Activated effector memory CD4-positive, alpha-beta T cell treated with anti-CD3 and anti-CD28 coated beads, Interleukin-2, amount 50 U/mL, for 16 hours (primary cell): ENCODE measurements at regions not wholly inside any gene's neighbourhood (a gene's known extent, or its start where the extent isn't known, plus 50 kb on each side); places are given as distances from the start of the nearest gene placed in this dataset.
"Not testable (repeated sequence)": the region's sequence is repeated elsewhere in the genome, so short reads cannot be mapped to it uniquely, and the experiment has no call there.

Experiments
- DNase-seq: peaks from one replicate; pipeline ENCODE4 v3.0.0-alpha.2; 2020

DNA sequence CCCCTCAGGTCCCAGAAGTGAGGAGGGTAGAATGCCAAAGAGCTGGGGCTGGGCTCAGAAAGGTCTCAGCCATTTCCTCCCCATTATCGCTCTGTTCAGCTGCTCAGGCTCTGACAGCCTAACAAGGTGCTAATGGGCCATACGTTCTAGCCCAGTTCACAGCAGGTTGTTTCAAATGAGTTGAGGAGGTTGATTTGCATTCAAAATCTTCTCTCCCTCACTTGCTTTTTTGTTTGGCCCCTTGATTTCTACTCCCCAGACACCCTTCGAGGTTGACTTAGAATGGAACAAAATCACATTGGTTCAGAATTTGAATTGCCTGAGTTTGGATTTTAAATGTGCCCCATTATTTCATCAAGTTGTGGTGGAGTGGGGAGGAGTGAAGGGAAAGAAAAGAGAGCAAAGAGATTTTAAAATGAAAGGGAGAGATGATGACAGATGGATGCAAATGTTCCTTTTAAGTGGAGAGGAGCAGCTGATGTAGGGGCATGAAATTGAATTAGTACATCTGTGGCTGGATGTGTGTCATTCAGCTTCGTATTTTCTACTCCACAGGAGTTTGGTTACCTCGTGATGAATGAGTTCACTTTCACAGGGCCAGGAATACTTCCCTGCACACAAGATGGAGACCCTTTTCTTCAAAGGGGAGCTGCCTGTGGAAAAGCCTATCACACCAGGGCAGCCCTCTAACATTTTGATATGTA is 425.8 kb upstream of the CAMK1G start:
- no peak for DNase-seq

DNA sequence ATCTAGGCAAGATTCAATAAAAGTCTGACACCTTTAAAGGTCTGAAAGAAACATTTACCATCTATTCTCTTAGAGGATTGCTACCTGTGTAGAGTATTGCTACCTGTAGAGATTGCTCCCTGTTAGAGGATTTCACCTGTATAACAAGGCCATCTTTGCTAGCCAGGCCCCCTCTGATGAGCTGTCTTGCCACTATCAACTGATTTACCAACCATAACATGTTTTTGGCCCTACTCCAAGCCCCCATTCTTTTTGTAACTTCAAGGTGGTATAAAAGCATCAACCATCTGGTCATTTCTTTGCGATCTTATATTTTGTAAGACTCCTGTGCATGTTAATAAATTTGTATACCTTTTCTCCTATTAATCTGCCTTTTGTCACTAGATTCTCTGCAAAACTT is 424.7 kb upstream of the CAMK1G start:
- DNase-seq = no peak

DNA sequence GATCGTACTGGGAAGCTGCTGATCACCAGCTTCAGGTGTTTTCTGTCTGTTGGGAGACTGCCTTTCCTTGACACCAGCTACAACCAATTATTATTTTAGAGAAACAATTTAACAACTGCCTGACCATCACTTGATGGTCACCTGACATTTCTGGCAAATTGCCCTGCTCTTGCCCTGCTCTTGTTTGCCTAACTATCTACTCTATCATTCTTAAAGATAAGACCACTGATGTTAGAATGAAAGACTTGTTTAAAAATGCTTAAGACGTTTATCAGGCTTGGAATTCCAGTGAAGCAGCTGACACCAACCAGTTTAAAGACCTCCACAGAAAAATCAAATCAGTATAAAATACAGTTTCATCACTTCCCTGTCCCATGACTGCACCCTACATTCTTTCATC is 423.3 kb upstream of the CAMK1G start:
- DNase-seq = no peak

DNA sequence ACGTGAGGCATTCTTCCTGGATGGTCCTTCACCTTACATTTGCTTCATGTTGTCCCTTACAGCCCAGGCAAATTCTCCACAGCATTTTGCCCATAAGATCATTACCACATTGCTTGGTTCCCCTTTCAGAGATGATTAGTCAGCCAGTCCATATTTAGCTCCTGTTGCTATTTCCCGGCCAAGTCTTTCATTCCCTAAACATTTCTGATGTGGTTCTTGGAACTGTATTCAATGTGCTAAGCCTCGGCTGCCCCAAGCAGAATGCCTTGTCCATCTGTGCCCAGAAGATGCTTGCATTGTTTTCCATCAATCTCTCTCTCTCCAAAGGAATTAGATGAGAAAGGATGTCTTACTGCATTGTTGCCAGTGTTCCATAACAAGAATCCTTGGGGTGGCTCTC is 420.9 kb upstream of the CAMK1G start:
- DNase-seq = no peak

DNA sequence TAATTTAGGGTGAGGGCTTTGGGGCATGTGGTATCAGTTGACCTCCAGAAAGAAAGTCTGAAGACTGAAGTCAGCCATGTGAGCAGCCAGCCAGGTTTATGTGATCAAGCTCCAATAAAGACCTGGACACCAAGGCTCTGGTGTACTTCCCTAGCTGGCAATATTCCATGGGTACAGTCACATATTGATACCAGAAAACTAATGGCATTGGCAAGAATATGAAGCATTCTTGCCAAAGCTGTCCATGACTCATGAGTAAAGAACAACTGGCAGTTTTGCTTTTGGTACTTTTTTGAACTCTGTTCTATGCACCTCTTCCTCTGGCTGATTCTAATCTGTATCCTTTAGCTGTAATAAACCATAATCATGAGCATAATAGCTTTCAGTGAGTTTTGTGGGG is 415.3 kb upstream of the CAMK1G start:
- DNase-seq = no peak

DNA sequence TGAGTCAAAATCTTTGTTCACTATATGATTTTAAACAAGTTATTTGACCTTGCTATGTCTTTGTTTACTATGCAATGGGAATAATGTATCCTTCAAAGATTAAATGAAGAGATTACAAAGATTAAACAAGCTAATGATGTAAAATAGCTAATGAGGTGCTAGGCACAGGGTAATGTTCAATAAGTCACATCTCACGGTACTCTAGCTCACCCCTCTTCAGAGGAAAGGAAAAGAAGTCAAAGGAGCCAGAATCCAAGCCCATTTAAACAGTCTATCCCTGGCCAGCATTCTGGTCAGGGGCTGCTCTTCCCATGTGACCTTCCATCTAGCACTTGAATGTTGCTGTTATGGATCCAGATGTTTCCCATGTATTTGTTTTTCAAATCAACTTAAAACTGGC is 412.4 kb upstream of the CAMK1G start:
- no peak for DNase-seq

DNA sequence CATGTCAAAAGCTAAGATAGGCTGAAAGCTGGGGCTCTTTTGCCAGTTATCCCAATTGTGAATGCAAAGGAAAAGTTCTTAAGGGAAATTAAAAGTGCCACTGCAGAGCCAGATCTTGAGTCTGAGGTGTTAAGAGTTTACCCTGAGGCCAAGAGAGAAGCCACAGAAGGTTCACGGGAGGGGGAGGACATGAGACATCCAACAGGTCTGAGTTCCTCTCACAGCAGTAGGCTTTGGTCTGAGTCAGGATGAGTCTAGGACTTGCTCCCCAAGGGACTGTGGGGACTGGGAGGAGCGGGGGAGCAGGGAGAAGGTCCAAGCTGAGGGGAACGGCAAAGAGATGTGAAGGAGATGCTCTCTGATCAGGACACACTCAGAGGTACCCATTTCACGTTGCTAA is 411.2 kb upstream of the CAMK1G start:
- DNase-seq = no peak

DNA sequence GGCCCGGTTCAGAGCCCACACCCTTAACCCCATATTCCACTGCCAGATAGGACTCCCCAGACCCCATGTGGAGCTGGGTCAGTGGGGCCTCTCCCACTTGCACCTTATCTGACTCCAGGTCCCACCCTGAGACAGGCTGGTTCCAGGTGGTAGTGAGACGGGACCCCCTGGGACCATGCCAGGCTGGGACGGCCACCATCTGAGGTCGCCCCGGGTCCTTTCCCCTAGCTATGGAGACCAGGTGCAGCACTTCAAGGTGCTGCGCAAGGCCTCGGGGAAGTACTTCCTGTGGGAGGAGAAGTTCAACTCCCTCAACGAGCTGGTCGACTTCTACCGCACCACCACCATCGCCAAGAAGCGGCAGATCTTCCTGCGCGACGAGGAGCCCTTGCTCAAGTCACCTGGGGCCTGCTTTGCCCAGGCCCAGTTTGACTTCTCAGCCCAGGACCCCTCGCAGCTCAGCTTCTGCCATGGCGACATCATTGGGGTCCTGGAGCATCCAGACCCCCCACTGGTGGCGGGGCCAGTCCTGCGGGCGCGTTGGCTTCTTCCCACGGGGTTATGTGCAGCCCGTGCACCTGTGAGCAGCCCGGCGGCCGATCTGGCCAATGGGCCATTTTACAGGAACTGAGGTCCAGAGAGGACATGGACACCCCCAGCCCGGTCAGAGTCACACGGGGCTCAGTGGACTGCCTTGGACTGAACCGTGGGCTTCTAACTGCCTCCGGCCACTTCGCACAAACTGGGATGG is 410.5 kb upstream of the CAMK1G start:
- DNase-seq = not testable (repeated sequence)

DNA sequence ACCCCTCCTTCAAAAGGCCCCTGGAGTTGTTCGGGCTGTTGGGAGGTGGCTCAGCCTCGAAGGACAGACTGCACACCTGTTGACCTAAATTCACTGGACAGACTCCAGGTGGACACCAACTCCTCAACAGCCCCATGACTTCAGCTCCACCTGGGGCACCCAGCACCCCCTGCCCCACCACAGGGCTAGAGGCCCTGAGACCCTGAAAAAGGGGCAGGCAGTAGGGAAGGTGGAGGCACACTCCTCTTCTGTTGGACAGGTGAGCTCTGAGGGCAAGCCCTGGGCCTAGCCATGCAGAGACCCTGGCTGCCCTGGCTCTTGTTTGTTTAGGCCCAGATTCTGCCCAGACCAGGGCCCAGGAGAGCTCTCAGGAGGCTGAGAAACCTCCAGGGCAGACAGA is 409.7 kb upstream of the CAMK1G start:
- DNase-seq = not testable (repeated sequence)

DNA sequence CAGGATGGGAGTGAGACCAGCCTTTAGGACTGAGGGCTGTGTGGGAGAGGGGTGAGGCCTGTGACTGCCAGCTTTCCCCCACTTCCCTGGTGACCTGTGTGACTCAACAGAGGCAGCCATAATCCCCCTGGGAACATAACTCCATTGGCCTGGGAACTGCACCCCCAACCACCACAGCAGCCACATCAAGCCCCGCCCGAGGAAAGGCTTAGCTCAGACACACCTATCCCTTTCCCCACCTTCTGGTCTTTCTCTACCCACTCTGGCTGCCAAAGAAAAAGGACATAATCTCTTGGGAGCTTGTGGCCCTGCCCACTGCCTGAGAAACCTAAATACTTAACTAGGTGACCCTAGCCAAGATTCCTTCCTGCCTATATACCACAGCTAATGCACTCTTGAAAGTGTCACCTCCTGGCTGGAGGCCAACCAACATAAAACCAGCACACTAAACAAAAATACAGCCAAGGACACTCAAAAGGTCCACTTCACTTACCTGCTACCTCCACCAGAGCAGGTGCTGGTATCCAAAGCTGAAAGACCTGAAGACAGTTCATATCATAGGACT is 406.6 kb upstream of the CAMK1G start:
- no peak for DNase-seq

DNA sequence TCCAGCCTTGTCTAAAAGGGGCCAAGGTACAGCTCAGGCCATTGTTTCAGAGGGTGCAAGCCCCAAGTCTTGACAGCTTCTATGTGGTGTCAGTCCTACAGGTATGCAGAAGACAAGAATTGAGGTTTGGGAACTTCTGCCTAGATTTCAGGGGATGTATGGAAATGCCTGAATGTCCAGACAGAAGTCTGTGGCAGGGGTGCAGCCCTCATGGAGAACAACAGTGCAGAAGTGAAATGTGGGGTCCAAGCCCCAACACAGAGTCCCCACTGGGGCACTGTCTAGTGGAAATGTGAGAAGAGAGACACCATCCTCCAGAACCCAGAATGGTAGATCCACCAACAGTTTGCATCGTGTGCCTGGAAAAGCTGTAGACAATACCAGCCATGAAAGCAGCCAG is 400.3 kb upstream of the CAMK1G start:
- DNase-seq = no peak

DNA sequence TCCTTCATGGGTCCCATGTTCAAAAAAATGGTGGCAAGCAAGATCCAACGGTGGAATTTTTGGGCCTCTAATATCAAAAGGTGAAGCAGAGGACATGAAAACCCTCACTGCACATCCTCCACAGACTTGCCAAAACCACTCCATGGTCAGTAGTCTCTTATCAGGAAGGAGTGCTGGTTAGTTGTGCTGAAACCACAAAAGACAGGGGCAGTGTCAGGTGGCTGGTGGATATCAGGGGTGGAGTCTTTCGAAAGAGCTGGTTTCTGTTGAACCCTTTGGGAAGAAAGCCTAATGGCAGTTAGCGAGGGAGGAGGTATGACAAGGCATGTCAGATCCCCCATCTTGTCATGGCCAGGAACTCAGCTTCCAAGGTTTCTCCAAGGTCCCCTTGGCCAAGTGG is 395.9 kb upstream of the CAMK1G start:
- DNase-seq = no peak

DNA sequence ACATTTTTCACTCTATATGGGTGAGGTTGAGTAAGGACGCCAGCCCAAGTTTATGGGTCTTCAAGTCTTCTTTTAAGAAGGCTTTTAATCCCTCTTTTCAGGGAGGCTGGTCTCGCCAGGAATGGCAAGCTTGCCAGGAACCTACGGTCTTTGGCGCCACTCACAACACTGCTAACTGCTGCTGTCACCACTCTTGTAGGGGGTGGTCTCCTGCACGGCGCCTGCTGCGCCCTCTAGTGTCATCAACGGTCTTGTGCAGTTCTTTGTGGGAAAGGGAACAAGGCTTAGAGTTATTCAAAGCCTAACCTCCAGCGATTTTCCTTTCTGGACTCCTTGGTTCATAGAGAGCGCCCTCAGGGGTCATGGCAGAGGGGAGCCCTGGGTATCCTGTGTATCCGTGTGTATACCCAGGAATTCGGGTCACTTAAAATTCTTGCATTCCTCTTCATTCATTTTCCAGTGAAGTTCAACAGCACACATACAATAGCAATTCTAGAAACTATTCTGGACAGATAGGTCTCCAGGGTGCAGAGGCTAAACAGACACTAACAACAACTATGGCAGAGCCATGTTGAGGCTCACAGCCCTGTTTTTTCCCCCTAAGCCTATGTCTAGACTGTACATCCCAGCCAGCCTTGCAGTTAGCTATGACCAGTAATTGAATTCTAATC is 392.8 kb upstream of the CAMK1G start:
- DNase-seq = no peak

DNA sequence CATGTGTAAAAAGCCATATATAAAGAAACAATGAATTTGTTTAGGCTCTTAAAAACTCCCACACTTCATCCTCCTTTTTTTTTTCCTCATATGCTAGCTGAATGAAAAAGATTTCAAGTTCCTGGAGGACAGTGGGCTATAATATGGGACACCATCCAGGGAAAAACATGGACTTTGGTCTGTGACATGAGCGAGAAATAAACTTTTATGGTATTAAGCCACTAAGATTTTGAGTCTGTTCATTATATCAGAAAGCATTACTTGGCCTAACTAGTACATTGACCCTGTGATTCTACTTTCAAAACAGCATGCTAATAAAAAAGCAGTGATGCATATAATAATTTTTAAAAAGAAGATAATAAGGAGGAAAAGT is 392.3 kb upstream of the CAMK1G start:
- no peak for DNase-seq

DNA sequence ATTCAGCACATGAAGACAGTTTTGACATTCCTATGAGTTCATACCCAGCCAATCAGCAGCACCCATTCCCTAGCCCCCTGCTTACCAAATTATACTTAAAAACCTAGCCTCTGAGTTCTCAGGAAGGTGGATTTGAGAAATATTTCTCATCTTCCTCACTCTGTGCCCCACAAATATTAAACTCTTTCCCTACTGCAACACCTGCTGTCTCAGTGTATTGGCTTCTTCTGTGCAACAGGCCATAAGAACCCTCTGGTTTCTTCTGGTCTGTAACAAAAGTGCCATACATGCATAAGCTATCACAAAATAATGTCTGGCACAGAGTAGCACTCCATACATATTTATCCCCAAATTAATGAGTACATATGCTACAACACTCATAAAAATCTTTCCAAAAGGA is 387.4 kb upstream of the CAMK1G start:
- DNase-seq = no peak

DNA sequence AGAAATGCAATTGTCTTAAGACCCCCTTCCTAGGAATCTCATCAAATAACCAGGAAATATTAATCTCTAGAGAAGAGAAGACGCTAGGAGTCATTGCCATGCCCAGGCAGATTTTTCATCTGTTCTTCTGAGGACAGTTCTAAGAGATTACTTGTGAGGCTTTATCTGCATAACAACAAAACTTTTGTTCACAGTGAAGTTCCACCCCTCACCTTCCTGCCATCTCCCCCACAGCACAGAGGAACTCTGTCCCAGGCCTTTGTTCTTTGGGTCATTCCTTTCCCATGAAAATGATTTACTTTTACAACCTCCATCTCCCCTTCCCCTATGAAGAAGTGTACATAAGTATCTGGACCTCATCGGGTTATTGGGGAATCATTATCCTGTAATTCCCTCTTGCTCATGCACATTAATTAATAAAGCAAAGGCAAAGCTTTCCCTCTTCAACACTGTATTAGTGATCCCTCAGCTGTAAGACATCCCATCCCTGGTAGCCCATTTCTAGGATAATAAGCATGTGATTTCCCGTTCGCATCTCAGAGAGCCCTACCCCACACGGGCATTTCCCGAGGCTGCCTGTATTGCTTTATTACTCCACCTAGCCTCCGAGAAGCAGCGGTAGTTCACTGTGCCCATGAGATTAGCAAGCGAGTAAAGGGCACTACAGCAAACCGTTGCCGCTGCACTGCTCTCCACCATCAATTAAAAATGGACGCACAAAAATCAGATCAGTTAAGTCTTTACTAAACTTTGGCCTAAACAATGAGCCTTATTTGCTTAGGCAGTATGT is 384.4 kb upstream of the CAMK1G start:
- no peak for DNase-seq

DNA sequence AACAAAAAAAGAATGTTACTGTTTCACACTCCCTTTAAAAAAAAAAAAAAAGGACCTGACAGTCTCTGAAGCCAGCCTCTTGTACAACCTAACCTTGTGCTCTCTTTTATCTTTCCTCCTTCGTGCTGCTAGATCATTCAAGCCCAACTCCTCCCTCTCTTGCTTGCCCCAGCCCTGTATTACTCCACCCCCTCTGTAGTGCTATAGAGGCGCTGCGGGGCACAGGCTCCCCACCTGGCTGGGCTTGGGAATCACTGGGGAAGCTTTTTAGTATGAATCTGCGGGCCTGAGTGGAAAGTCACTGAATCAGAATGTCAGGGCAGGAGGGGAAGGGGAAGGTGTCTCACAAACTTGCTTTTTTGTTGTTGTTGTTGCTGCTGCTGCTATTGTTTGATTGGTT is 383.7 kb upstream of the CAMK1G start:
- DNase-seq = no peak

DNA sequence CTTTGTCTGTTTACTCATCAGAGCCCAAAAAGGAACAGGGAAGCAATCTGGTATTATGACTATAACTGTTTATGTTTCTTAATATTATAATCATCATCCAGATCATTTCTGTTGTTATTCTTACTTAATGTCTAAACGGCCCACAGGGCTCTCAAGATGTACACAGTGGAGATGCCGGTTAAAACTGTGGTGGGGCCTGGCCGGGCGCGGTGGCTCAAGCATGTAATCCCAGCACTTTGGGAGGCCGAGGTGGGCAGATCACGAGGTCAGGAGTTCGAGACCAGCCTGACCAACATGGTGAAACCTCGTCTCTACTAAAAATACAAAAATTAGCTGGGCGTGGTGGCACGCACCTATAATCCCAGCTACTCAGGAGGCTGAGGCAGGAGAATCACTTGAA is 381.2 kb upstream of the CAMK1G start:
- DNase-seq = not testable (repeated sequence)

DNA sequence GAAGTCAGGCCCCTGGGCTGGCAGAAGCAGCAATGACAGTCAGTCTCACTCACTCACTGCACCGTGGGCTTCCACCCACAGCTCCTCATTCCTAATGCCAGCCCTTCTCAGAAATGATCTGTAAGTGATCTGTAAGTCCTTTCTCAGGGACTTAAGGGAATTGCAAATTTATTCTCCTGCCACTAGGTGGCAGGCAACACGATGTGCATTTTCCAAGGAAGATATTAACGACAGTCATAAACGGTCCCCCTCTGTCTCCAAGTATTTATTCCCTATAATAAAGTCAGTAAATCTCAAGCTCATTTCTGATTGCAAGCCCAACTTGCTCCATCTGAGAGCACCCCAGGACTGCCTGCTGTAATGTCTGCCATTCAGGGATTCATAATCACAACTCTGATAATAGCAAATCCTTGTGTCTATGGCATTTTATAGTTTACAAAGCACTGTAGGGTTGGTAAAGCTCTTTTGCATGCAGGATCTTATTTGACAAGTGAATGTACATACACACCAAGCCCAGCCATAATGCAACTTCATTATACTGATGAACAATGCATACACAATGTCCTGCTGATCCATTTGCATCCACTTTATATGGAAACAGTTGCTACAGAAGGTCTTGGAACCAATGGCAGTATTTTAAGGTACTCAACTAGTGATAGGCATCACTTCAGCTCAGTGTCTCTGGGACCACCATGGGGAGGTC is 380.5 kb upstream of the CAMK1G start:
- no peak for DNase-seq

DNA sequence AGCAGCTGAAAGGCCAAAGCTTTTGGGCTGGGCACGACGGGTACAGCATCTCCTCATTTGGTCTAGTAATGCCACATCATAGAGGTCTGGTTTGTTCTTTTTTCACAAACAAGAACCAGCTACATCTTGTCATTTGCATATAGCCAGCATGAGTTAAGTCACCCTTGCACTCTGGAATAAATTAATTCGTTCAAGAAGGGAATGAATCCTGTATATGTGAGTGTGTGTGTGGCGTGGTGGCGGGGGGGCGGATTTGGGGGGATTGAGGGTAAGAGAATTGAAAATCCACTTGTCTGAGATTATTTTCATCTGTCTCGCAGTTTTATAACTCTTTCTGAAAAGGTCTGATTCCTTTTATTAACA is 380.0 kb upstream of the CAMK1G start:
- DNase-seq = no peak

DNA sequence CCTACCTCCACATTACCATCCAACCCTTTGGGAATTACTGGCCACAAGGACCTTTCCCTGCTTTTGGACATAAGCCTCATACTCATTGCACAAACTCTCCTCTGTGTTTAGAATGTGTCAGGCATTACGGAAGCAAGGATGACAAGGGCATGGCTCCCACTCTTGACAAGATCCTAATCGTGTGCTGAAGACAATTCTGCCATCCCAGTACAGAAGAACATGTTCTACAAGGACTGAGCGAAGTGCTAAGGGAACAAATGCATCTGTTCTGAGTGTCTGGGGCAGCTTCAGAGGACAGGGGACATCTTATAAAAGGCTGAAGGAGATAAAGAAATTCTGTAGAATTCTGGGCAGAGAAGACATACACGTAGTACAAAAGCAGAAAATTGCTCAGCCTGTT is 378.5 kb upstream of the CAMK1G start:
- no peak for DNase-seq

DNA sequence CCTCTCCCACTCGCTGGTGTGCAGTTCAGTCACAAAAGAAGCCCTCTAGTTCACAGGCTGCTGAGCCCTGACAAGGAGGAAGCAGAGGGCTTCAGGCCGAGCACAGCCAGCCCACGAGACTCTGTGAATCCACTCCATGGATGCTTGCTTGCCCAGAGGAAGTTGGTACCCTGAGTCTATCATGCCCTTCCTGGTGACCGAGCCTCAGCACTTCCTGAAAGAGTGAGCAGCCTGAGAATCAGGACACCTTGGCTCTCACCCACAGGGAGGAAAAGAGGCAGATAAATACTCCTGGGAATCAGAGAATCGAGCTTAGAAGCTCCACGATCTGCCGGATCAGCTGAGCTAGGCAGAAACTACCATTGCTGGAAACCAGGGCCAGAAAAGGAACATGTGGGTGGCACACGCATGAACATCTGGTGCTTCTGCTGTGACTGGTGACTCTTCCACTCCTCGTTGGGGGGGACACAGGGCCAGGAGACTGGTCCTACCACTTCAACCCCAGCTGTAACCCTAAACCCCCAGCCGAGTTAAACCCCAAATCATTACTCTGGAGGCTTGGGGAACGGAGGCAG is 376.3 kb upstream of the CAMK1G start:
- no peak for DNase-seq
